ENCODE measurements at regions not wholly inside any gene's neighbourhood (a gene's known extent, or its start where the extent isn't known, plus 50 kb on each side); places are given as distances from the start of the nearest gene placed in this dataset.

DNA sequence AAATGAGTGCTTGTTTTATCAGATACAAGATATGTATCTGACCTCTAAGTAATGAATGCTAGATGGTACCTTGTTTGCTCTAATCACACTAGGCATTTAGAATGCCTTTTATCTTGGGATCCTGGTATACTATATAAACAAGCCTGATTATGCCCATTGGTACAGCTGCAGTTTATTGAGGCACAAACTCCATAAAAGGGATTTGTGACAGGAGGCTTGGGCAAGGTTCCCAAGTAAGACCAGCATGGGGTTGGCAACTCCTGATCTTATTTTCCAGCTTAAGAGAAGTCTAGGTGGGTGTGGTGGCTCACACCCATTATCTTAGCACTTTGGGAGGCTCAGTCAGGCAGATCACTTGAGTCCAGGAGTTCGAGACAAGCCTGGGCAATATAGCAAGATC is 93.9 kb upstream of the DMRT1 start:
- no peak for TF ChIP-seq POLR2A (IDR thresholded peaks at IDR 0.05; ENCODE audit: low read depth, low read length)
- TF ChIP-seq TAF1 (IDR thresholded peaks at IDR 0.05; ENCODE audit: borderline replicate concordance, low read depth, low read length), result no peak
- TF ChIP-seq POLR2AphosphoS5 (IDR thresholded peaks at IDR 0.05; ENCODE audit: low read depth, low read length), result no peak
